Stimulated activated CD4-positive, alpha-beta T cell treated with anti-CD3 and anti-CD28 coated beads, Interleukin-1b, Interleukin-23, amount 100 ng/mL, for 48 hours (primary cell): ENCODE measurements at regions not wholly inside any gene's neighbourhood (a gene's known extent, or its start where the extent isn't known, plus 50 kb on each side); places are given as distances from the start of the nearest gene placed in this dataset.
"Not testable (repeated sequence)": the region's sequence is repeated elsewhere in the genome, so short reads cannot be mapped to it uniquely, and the experiment has no call there.

Source experiments
- DNase-seq: peaks from one replicate; pipeline ENCODE4 v3.0.0-alpha.2; 2020

DNA sequence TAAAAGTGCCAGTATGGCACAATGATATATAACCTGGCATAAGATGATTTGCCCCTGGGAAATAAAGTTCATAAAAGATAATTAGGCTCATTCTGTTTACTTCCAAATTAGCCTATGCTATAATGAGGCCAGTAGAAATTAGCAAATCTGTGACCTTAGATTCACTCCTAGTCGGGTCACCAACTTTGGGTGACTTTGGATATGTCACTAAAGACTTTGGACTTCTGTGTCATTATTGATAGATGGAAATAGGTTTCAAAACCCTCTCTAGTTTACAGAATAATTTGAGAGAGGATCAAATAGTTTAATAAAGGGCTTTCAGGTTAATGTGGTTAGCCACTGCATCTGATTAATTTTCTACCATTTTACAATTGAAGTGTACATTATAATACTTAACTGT lies 1869.3 kb upstream of the FLRT2 start:
- DNase-seq, result no peak

DNA sequence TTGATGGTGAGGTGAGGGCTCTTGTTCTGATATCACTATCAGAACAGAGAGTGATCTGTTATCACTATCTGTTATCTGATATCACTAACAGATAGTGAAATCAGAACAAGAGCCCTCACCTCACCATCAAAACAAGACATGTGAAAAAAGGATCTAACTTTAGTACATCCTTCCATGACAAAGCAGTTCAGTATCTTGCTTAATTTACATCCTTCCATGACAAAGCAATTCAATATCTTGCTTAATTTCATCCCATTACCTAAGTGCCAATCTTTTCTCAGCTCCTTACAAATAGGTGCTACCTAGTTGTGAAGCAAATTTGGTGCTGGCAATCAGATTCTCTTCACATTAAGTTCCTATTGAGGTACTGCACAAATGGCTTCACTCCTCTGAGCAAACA lies 1865.6 kb upstream of the FLRT2 start:
- DNase-seq, result no peak

DNA sequence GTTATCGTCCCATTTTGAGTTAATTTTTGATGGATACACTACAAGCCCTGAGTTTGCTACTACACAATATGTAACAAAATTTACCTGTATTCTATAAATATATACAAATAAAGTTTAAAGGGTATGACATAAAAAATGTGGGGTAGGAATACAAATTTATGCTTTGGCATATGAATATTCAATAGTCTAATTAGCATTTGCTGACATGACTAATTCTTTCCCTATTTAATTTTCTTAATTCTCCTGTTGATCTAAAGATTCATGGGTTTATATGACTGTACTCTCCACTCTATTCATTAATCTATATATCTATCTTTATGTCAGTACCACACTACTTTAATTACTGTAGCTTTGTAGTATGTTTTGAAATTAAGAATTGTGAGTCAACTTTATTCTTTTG lies 1840.7 kb upstream of the FLRT2 start:
- no peak for DNase-seq

DNA sequence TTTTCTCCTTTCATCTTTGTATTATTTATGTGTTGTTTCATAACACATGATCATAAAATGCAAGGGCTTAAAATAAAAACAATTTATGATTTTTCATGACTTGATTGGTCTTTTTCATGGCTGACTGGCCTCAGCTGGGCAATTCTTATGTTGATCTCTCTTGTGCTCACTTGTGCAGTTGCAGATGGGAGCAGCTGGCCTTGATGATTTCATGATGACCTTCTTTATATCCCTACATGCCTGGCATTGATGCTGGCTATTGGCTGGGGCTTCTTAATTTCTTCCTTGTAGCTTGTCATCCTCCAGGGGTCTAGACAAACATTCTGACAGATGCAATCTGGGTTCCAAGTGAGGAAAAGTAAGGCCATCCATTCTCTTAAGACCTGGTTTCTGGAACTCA lies 1832.8 kb upstream of the FLRT2 start:
- DNase-seq, result no peak

DNA sequence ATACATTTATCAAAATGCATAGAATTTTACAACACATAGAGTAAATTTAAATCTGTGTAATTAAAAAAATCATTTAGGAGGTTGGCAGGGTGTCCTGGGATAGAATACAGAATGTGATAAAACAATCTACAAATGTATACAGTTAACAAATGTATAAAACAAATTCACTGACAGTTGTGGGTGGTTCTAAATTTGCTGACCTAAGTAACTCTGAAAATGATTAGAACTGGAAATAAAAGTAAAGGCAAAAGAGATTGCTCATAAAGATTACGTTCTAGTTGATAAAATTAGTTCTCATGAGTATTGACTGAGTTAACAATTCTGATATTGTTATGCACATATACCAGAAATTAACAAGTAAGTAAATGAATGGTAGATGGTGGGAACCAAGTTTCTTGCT lies 1827.3 kb upstream of the FLRT2 start:
- DNase-seq, result no peak

DNA sequence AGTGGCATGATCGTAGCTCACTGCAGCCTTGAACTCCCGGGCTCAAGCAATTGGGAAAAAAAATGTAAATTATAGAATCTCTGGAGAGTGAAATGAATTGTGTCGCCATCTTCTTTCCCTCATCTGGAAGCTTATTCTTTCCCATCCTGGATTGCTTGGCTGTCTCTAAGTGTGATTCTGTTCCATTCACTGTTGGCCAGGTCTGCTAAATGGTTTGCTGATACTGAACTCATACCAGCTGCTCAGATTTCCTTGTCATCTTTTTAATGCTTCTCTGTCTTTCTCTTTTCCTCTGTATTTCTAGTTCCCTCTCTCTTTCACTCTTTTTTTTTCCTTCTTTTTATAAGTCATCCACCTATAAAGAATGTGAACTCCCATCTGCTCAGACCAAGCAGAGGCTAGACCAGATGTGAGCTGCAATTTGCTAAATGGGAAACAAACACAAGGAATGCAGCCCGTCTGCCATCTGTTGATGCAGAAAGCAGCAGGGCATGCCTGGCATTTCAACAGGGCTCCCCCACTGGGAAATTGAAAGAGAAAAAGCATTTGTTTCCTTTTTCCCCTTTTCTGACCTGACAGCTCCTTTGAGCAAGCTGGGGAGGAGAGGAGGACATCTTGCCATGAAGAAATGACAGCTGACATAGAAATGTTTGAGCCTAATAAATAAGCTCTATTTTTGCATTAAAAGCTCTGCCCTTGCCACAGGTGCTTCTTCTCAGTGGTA lies 1823.6 kb upstream of the FLRT2 start:
- no peak for DNase-seq

DNA sequence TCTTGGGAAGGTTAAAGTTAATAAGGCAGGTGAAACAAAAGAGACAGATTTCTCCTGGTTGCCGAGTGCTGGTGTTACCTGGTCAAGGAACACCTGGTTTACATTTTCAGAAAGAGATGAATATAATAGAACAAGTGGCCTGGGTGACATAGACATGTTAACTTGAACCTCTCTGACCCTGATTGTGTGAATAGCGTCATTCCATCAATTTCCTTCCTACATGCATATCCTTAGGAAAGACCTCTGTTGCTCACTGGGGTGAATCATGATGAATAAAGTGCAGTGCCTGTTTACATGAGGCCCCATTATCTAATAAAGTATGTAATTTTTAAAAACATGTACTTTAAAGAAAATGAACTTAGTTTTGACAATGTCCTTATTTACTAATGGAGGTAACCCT lies 1822.9 kb upstream of the FLRT2 start:
- no peak for DNase-seq

DNA sequence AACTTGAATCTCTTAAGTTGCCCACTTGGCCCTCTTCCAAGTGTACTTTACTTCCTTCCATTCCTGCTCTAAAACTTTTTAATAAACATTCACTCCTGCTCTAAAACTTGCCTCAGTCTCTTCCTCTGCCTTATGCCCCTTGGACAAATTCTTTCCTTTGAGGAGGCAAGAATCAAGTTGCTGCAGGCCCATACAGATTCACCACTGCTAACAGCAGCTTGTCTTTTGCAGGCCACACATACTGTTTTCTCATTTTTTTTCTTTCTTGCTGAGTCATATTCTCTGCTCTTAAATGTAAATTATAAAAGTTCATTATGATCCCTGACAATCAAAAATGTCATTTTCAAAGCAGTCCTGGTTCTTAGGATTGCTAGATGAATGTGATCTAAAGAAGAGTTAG lies 1820.8 kb upstream of the FLRT2 start:
- DNase-seq, result no peak

DNA sequence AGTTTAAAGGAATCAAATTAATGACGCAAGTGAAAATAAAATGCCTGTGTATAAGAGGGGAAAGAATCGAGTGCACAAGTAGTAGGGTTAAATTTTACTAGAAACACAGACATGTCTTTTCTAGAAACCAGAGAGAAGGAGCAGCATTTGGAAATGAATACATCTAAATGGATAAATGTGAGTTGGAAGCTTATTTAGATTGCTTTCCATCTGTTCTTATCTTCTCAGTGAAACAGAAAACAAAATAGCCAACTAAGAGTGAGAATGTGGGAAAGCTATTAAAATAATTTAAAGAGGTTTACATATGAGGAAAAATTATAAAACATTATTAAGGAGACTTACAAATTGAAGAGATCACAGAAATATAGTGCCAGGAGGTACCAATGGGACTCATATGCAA lies 1818.9 kb upstream of the FLRT2 start:
- no peak for DNase-seq

DNA sequence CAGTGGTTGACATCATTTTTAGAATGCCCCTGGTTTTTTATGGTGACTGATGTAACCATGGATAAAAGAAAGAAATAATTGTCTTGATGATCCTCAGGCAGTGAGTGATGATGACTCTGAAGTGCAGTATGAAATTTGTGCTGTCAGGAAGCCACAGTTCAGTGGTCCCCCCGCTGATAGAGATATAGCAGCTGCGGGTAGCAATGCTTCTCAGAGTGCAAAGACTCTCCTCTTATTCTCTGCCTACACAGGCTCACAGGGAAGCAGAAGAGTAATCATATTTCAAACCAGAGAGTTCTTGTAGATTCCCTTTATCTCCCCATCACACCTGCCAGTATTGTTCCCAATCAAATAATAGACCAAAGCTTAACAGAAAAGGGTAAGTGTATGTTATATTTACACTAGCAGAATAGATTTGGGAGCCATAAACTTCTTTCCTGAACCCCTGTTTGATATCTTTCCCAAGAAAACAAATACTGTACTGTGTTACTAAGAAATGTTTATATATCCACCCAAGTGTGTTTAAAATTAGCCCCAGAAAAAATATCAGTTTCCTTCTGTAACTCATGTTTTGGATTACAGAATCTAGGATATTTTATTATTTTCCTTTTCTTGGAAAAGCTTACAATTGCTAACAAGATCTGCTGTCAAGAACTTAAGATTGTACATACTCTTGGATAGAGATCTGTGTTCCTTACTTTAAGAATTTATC lies 1817.4 kb upstream of the FLRT2 start:
- no peak for DNase-seq

DNA sequence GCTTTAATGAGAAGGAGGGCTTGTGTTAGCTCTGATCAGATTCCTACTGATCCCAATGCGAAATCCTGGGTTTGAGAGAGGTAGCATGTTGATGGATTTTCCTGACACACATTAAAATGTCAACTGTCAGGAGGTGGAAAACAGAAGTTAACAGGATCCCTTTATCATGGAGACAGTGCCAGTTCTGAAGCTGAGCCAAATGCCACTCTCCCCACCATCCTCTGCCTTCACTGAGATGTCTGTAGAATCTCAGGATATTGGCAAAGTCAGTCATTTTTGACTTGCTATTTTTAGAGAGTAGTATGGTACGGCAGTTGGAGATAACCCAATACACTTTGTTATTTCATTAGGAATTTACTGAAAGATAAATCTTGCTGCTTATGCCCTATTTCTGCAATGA lies 1816.2 kb upstream of the FLRT2 start:
- DNase-seq, result no peak

DNA sequence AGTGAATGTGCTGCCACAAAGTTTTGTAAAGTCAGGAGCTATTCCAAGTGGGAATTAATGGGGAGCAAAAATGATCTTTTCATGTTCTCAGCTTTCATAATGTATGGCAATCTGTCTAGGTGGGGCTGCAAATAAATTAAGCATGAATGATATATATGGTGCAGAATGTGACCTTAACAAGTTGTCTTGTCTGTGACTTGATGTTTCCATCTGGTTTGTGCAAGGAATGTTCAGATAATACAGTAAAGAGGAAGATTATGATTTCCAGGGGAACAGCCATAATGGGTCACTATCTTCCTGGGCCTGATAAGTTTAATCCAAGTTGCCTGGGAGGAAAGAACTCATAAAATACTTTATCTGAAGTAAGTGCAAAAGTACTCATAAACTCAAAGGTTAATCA lies 1815.8 kb upstream of the FLRT2 start:
- no peak for DNase-seq

DNA sequence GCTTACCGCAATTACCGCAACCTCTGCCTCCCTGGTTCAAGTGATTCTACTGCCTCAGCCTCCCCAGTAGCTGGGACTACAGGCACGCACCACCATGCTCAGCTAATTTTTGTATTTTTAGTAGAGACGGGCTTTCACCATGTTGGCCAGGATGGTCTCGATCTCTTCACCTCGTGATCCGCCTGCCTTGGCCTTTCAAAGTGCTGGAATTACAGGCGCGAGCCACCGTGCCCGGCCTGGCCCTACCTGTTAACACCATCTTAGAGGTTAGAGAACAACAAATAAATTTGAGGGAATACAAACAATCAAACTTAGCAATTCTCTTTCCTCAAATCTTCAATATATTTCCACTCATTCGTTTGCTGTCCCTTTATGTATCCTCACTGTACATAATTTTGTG lies 1810.5 kb upstream of the FLRT2 start:
- DNase-seq, result not testable (repeated sequence)

DNA sequence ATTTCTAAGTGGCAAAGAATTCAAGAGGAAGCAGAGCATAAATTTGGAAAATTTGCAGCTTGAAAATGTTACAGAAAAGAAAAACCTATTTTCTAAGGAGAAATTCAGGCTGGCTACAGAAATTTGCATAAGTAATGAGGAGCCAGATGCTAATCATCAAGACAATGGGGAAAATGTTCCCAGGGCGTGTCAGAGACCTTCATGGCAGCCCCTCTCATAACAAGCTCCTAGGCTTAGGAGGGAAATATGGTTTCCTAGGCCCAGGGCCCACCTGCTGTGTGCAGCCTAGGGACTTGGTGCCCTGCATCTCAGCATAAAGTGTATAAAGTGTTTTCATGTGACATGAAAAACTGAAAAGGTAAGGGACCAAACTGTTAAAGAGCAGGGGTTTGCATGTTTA lies 1796.3 kb upstream of the FLRT2 start:
- no peak for DNase-seq

DNA sequence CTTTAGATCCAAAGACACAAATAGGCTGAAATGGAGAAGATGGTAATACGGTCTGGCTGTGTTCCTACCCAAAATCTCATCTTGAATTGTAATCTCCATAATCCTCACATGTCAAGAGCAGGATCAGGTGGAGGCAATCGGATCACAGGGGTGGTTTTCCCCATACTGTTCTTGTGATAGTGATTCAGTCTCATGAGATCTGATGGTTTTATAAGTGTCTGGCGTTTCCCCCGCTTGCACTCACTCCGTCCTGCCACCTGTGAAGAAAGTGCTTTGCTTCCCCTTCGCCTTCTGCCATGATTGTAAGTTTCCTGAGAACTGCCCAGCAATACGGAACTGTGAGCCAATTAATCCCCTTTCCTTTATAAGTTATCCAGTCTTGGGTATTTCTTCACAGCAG lies 1795.5 kb upstream of the FLRT2 start:
- DNase-seq, result no peak

DNA sequence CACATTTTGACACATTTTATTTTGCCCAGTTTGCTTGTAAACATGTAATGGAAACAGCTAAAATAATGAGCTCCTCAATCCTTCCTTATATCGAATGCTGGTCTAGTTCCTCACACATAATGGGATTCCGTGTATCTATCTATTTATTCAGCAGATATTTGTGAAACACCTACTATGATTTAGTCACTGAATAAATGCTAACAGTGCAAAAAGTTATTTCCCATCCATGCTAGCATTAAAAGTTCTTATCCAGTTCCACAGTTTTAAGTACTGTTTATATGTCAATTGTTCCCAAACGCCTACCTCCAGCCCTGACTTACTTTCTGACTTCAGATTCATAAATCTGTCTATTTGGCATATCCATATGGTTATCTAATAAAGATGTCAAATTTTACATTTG lies 1788.7 kb upstream of the FLRT2 start:
- no peak for DNase-seq

DNA sequence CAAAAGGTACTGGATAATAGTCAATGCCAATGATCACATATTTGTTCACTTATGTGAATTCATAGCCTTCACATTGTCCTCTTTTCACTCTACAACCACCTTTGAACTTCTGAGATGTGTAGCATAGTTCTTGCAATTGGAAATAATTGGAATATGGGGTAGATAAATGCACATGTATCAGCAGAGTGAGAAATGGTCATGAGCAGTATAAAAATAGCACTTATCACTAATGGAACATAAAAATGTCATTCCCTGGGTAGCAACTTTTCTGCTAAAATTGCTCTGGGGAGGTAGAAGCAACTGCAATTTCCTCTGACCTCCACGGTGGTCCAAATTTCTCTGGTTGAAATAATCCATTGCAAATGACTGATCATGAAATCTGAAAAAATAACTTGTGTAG lies 1785.7 kb upstream of the FLRT2 start:
- DNase-seq, result no peak

DNA sequence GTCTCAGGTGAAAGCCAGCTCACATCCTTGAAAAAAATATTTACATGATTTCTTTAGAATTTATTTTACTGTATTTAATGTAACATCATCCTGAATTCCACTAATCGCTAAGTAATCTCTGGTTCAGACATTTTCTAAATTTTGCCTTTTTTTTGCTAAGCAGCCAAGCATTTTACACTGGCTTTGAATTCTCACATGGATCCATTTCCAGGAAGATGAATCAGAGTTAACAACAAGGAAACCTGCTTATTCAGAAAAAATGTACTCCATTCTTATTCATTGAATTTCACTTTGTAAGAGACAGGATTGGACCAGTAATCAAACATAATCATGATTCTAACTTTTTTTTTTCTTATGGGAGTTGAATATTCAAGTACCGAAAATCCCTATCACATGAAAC lies 1785.1 kb upstream of the FLRT2 start:
- no peak for DNase-seq

DNA sequence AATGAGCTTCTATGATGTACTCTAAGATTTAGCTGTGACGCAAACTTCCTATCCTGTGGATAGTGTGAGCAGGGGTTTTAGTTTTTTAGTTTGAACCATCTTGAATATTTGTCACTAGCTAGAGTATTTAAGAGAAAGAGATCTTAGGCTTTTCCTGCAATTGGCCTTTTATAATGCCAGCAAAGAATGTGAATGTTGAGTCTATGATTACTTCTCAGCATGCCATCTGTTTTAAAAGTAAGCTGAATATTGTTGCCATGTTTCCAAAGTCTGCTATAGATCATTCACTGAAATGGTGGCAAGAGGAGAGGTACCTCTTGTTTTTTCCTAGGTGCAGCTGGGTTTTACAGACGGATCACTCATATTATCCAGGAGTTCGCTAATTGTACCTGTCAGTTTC lies 1783.6 kb upstream of the FLRT2 start:
- no peak for DNase-seq

DNA sequence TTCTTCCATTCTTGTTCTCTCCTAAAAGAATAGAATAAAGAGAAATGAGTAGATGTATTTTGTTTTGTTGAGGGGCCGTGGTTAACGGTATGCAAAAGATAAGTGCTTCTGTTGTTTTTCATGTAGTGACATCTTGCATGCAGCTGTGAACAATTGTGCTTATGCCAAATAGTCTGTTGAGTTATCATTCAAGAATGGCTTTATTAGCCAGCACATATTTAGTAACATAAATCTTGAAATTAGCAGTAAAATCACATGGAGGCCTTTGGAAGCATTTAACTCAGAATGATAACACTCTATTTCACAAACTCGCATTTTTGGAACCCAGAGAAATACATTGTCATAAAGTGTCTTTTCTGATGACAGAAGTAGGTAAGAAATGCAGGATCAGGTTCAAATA lies 1772.0 kb upstream of the FLRT2 start:
- DNase-seq, result no peak

DNA sequence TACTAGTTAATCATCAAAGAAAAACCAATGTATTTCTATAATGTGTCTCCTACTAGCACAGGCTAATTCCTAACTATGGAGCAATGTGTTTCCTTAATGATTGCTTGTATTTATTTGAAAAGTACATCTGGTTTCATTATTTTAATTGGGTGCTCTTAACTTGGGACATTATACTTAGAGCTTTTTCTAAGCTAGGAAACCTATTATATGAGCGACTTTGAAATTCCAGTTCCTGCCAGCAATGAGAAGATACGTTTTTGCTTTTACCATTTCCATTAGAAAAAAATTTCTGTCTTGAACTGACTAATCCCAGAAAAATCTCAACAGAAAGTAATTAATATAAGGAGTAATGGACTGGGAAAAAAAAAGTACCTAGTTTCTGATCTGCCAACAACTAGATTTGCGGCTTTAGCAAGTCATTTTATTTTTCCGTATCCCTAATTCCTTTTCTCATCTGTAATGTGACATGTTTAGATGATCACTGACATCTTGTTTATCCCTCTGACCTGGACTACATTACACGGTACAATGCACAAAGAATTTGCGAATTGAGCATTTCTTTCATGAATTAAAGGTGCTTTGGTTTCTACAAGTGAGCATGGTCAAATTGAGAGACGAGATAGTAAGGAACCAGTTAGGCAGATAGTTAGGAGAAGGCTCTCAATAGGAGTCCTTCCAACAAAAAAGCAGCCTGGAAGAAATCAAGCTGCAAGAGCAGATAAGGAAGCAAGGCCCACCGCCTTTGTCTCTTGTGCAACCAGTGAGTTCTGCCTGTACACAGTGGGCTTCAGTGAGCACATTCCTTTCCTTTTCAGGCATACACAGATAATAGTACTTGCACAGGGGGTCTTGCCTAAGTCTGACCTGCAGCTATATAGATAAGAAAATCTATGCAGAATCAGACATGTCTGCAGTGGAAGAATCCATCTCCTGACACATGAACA lies 1765.0 kb upstream of the FLRT2 start:
- no peak for DNase-seq

DNA sequence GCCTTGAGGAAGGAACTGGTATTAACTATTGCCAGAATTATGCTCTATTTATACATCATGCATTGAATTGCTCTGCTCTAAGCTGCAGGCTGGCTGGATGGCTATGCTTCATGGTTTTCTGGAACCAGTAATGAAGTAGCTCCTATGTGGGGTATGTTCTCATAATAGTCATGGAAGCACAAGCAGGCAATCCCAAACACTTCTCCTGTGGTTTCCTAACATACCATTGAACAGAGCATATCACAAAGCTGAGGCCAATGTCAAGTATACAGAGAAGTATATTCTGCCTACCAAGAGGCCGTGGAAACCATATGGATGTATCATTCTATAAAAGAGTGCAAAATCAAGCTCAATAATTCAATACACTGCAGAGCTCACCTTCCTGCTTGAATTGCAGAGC lies 1752.4 kb upstream of the FLRT2 start:
- no peak for DNase-seq

DNA sequence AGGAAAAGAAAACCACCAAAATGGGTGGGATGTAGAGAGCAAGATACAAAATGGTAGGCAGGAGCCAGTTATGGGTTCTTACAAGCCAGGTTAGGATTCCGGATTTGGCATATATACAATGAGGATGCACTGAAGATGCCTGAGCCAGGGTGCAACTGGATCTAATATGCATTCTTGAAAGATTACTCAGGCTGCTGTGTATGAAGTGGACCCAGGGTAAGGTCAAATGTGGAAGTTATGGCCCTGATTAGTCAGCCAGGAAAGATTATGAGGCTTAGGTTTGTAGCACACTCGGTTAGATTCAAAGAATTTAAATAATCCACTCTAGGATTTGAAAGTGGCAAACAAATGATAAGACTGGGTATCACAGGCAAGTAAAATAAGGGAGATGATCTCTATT lies 1750.7 kb upstream of the FLRT2 start:
- DNase-seq, result no peak

DNA sequence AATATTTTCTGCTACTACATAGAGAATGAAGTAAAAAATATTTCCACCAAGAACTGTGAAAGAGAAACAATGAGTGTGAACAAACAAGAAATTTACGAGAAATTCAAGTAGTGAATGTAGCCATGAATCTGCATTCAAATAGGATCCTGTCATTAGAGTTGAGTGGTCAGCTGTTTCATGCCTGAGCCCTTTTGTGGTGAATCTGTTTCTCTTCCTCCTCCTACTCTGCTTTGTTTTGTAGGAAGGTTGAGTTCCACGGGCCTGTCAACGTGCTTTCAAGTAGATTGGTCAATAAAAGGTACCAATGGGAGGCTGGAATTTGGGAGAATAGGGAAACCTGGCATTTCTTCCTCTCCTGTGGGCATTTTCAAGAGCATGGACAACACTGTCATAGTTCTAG lies 1749.6 kb upstream of the FLRT2 start:
- DNase-seq, result no peak
